Keratinocyte (primary cell): ENCODE measurements at regions not wholly inside any gene's neighbourhood (a gene's known extent, or its start where the extent isn't known, plus 50 kb on each side); places are given as distances from the start of the nearest gene placed in this dataset.

ENCODE experiments used
- EZH2 ChIP-seq: IDR thresholded peaks from one replicate; pipeline ENCODE4 v1.6.1; 2012; ENCODE audit warnings: inconsistent platforms, mild to moderate bottlenecking, low read length, moderate library complexity
- TF ChIP-seq, protein P1 (sequence below), 3 experiments: IDR thresholded peaks in 1 of 3; conservative IDR thresholded peaks in 1 of 3; optimal IDR thresholded peaks in 1 of 3; 2 replicates in 2 of 3; 3 replicates in 1 of 3; pipeline versions ENCODE3 to v1.5.1; 2011; ENCODE audit warnings: low read length in 3 of 3, mild to moderate bottlenecking in 3 of 3, moderate library complexity in 2 of 3, control low read depth in 1 of 3, inconsistent platforms in 1 of 3; ENCODE audit not compliant: insufficient read depth in 2 of 3; ENCODE audit errors: extremely low read depth in 1 of 3

DNA sequence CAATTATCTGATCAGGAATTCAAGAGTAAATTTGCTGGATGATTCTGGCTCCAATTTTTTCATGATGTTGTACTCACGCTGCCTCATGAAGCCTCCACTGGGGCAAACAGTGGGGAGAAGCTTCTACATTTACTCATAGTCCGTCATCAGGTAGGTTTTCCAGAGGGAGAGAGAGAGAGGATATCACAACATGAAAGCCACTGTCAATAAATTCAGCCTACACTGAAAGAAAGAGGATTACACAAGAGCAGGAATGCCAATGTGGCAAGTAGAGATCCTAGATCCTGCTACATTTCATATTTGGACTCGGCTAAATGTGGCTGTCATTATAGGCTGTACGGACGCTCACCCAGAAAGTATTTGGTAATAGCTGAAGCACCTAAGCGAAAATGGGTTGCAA lies 819.9 kb downstream of the BRINP3 start:
- TF ChIP-seq EZH2: no peak
- TF ChIP-seq, protein P1, sequence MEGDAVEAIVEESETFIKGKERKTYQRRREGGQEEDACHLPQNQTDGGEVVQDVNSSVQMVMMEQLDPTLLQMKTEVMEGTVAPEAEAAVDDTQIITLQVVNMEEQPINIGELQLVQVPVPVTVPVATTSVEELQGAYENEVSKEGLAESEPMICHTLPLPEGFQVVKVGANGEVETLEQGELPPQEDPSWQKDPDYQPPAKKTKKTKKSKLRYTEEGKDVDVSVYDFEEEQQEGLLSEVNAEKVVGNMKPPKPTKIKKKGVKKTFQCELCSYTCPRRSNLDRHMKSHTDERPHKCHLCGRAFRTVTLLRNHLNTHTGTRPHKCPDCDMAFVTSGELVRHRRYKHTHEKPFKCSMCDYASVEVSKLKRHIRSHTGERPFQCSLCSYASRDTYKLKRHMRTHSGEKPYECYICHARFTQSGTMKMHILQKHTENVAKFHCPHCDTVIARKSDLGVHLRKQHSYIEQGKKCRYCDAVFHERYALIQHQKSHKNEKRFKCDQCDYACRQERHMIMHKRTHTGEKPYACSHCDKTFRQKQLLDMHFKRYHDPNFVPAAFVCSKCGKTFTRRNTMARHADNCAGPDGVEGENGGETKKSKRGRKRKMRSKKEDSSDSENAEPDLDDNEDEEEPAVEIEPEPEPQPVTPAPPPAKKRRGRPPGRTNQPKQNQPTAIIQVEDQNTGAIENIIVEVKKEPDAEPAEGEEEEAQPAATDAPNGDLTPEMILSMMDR (optimal IDR thresholded peaks at IDR 0.05 in 1 of 3, IDR thresholded peaks at IDR 0.05 in 1 of 3, conservative IDR thresholded peaks at IDR 0.05 in 1 of 3; ENCODE audit: extremely low read depth in 1 of 3, insufficient read depth in 2 of 3, low read length in 3 of 3): no peak
